HG03135 (cell line): ENCODE measurements at regions not wholly inside any gene's neighbourhood (a gene's known extent, or its start where the extent isn't known, plus 50 kb on each side); places are given as distances from the start of the nearest gene placed in this dataset.

Experiments
- ATAC-seq: cut with Tn5 transposase; IDR thresholded peaks from one replicate; pipeline ENCODE4 v1.9.1; 2021; ENCODE audit warnings: mild to moderate bottlenecking, moderate library complexity; ENCODE audit not compliant: unreplicated experiment

- ATAC-seq: no peak
Observed at GRCh38 chr9:118984607-118985006, 384.6 kb downstream of the BRINP1 start.

GRCh38 chr9:118985851-118986250 lies 383.4 kb downstream of the BRINP1 start:
- no peak for ATAC-seq

GRCh38 chr9:118987167-118987566 lies 382.1 kb downstream of the BRINP1 start:
- no peak for ATAC-seq

GRCh38 chr9:118990949-118991348 lies 378.3 kb downstream of the BRINP1 start:
- no peak for ATAC-seq

GRCh38 chr9:118991366-118992285 lies 377.6 kb downstream of the BRINP1 start:
- ATAC-seq: no peak

- ATAC-seq: no peak
Observed at GRCh38 chr9:118992813-118993794, 376.1 kb downstream of the BRINP1 start.

GRCh38 chr9:118993965-118994364 lies 375.3 kb downstream of the BRINP1 start:
- ATAC-seq: no peak

GRCh38 chr9:119002491-119002890 lies 366.7 kb downstream of the BRINP1 start:
- no peak for ATAC-seq

GRCh38 chr9:119003201-119003611 lies 366.0 kb downstream of the BRINP1 start:
- ATAC-seq: no peak

GRCh38 chr9:119003882-119004617 lies 365.2 kb downstream of the BRINP1 start:
- no peak for ATAC-seq

- no peak for ATAC-seq
Observed at GRCh38 chr9:119004618-119004990, 364.6 kb downstream of the BRINP1 start.

GRCh38 chr9:119005162-119005561 lies 364.1 kb downstream of the BRINP1 start:
- no peak for ATAC-seq

- no peak for ATAC-seq
Observed at GRCh38 chr9:119009249-119009648, 360.0 kb downstream of the BRINP1 start.

GRCh38 chr9:119020284-119020683 lies 349.0 kb downstream of the BRINP1 start:
- no peak for ATAC-seq

GRCh38 chr9:119020730-119021333 lies 348.4 kb downstream of the BRINP1 start:
- ATAC-seq: no peak

GRCh38 chr9:119026120-119026519 lies 343.1 kb downstream of the BRINP1 start:
- no peak for ATAC-seq

GRCh38 chr9:119027901-119028699 lies 341.1 kb downstream of the BRINP1 start:
- no peak for ATAC-seq

GRCh38 chr9:119029886-119030285 lies 339.3 kb downstream of the BRINP1 start:
- no peak for ATAC-seq

- ATAC-seq: no peak
Observed at GRCh38 chr9:119033596-119033995, 335.6 kb downstream of the BRINP1 start.

- no peak for ATAC-seq
Observed at GRCh38 chr9:119036969-119037368, 332.3 kb downstream of the BRINP1 start.
